ENCODE measurements at regions not wholly inside any gene's neighbourhood (a gene's known extent, or its start where the extent isn't known, plus 50 kb on each side); places are given as distances from the start of the nearest gene placed in this dataset.

DNA sequence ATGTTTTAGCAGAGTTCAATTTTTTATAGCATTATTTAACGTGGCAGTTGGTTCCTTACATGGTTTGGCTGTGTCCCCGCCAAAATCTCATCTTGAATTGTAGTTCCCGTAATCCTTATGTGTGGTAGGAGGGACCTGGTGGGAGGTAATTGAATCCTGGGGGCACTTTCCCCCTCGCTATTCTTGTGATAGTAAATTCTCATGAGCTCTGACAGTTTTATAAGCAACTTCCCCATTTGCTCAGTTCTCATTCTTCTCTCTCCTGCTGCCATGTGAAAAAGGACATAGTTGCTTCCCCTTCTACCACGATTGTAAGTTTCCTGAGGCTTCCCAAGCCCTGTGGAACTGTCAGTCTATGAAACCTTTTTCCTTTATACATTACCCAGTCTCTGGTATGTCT is 329.5 kb downstream of the GRIA2 start:
- TF ChIP-seq EGR1 (IDR thresholded peaks at IDR 0.05): no peak
- TF ChIP-seq EP300 (IDR thresholded peaks at IDR 0.05; ENCODE audit: borderline replicate concordance): no peak
- TF ChIP-seq ZBTB7A (IDR thresholded peaks at IDR 0.05; ENCODE audit: low read depth): no peak
- no peak for TF ChIP-seq RAD21 (IDR thresholded peaks at IDR 0.05; ENCODE audit: low read depth)
- no peak for TF ChIP-seq CEBPB (IDR thresholded peaks at IDR 0.05)

- no peak for TF ChIP-seq EP300 (IDR thresholded peaks at IDR 0.05; ENCODE audit: borderline replicate concordance)
- TF ChIP-seq TAF1 (IDR thresholded peaks at IDR 0.05; ENCODE audit: low read depth): no peak
- no peak for TF ChIP-seq REST (IDR thresholded peaks at IDR 0.05; ENCODE audit: low read depth)
- no peak for TF ChIP-seq TEAD4 (IDR thresholded peaks at IDR 0.05)
- no peak for TF ChIP-seq CREB1 (IDR thresholded peaks at IDR 0.05; ENCODE audit: low read depth)
Observed at GRCh38 chr4:157527954-157528353, 307.4 kb downstream of the GRIA2 start.

GRCh38 chr4:157521906-157522305 is 301.4 kb downstream of the GRIA2 start:
- no peak for TF ChIP-seq ZBTB7A (IDR thresholded peaks at IDR 0.05; ENCODE audit: low read depth)
- no peak for TF ChIP-seq CEBPB (IDR thresholded peaks at IDR 0.05)
- TF ChIP-seq RAD21 (IDR thresholded peaks at IDR 0.05; ENCODE audit: low read depth): no peak
- TF ChIP-seq NFIC (IDR thresholded peaks at IDR 0.05): no peak
- no peak for TF ChIP-seq TAF1 (IDR thresholded peaks at IDR 0.05; ENCODE audit: low read depth)
- no peak for TF ChIP-seq MAX (IDR thresholded peaks at IDR 0.05)
- TF ChIP-seq TEAD4 (IDR thresholded peaks at IDR 0.05): no peak
- TF ChIP-seq TCF12 (IDR thresholded peaks at IDR 0.05; ENCODE audit: low read depth): no peak

DNA sequence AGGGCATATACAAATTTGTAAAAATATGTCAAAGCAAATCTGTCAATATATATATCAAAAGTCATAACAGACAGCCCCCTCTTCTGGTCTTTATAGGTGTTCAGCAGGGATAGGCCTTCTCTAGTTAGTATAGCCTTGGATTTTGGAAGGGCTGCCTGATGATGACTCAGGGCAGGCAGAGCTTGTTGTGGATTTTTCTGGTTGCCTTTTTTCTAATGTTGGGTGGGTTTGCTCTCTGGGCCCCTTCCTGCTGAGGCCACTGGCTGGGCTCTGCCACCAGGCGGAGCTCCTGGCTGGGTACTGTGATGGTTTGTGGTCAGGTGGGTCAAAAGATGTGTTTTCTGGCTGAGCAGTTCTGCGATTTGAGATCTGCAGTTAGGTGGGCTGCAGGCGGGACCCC is 294.2 kb downstream of the GRIA2 start:
- TF ChIP-seq TEAD4 (IDR thresholded peaks at IDR 0.05) (no peak), MAX (IDR thresholded peaks at IDR 0.05) (no peak), RAD21 (IDR thresholded peaks at IDR 0.05; ENCODE audit: low read depth) (peak; percentile 38)

DNA sequence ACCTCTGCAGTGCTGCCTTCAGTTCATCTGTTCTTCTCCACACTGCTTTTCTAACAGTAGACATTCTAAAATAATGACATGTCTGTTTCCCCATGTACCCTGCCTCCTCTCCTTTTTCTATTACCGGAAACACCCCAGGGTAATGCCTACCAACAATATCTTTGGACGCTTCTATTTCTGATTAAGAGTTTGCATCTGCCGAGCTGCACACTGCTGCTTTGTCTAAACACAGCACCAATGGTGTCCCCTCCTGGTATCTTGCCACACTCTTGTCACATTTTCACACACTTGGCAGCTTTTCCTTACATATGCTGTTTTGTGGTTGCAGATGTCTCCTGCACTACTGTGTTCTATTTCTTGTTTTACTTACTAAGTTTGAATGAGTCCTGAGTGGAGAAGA is 288.8 kb downstream of the GRIA2 start:
- TF ChIP-seq FOXM1 (IDR thresholded peaks at IDR 0.05; ENCODE audit: borderline replicate concordance, low read depth) (no peak), TAF1 (IDR thresholded peaks at IDR 0.05; ENCODE audit: low read depth) (no peak), EGR1 (IDR thresholded peaks at IDR 0.05) (no peak), MAX (IDR thresholded peaks at IDR 0.05) (no peak)

GRCh38 chr4:157502656-157503055 is 282.1 kb downstream of the GRIA2 start:
- TF ChIP-seq RAD21 (IDR thresholded peaks at IDR 0.05; ENCODE audit: low read depth): no peak
- TF ChIP-seq TCF12 (IDR thresholded peaks at IDR 0.05; ENCODE audit: low read depth): no peak
- no peak for TF ChIP-seq MAX (IDR thresholded peaks at IDR 0.05)
- TF ChIP-seq REST (IDR thresholded peaks at IDR 0.05; ENCODE audit: low read depth): no peak

GRCh38 chr4:157459785-157460184 is 239.3 kb downstream of the GRIA2 start:
- TF ChIP-seq CEBPB (IDR thresholded peaks at IDR 0.05) (peak; percentile 78), TEAD4 (IDR thresholded peaks at IDR 0.05) (peak; percentile 27; the same call in 1 of the 2 replicates), CREB1 (IDR thresholded peaks at IDR 0.05; ENCODE audit: low read depth) (no peak)

- TF ChIP-seq YY1 (IDR thresholded peaks at IDR 0.05; ENCODE audit: low read depth): no peak
- TF ChIP-seq TEAD4 (IDR thresholded peaks at IDR 0.05): no peak
- TF ChIP-seq CREB1 (IDR thresholded peaks at IDR 0.05; ENCODE audit: low read depth): no peak
- TF ChIP-seq RAD21 (IDR thresholded peaks at IDR 0.05; ENCODE audit: low read depth): no peak
- no peak for TF ChIP-seq MAX (IDR thresholded peaks at IDR 0.05)
- TF ChIP-seq REST (IDR thresholded peaks at IDR 0.05; ENCODE audit: low read depth): no peak
- no peak for TF ChIP-seq FOXM1 (IDR thresholded peaks at IDR 0.05; ENCODE audit: borderline replicate concordance, low read depth)
- TF ChIP-seq TAF1 (IDR thresholded peaks at IDR 0.05; ENCODE audit: low read depth): no peak
- TF ChIP-seq EP300 (IDR thresholded peaks at IDR 0.05; ENCODE audit: borderline replicate concordance): no peak
- TF ChIP-seq ZBTB7A (IDR thresholded peaks at IDR 0.05; ENCODE audit: low read depth): no peak
- no peak for TF ChIP-seq NFIC (IDR thresholded peaks at IDR 0.05)
- no peak for TF ChIP-seq TCF12 (IDR thresholded peaks at IDR 0.05; ENCODE audit: low read depth)
- no peak for TF ChIP-seq USF1 (IDR thresholded peaks at IDR 0.05)
- no peak for TF ChIP-seq CEBPB (IDR thresholded peaks at IDR 0.05)
- no peak for TF ChIP-seq EGR1 (IDR thresholded peaks at IDR 0.05)
Observed at GRCh38 chr4:157447195-157447594, 226.7 kb downstream of the GRIA2 start.

Measured in Ishikawa (cell line).